ENCODE measurements at regions not wholly inside any gene's neighbourhood (a gene's known extent, or its start where the extent isn't known, plus 50 kb on each side); places are given as distances from the start of the nearest gene placed in this dataset.

- no peaks in the 10 kb centered on the region for H4K20me1 ChIP-seq (ENCODE audit: insufficient read depth, low read length, poor library complexity, severe bottlenecking)
Observed at GRCh38 chr15:69841113-69841828, 256.4 kb downstream of the TLE3 start.

GRCh38 chr15:69842851-69843250 lies 254.9 kb downstream of the TLE3 start:
- H3K4me1 ChIP-seq (ENCODE audit: insufficient read depth, low read length, poor library complexity, severe bottlenecking), result no peaks in the 10 kb centered on the region
- no peak overlapping the region for H2AFZ ChIP-seq (ENCODE audit: low read length)
- no peak for TF ChIP-seq CTCF (conservative IDR thresholded peaks at IDR 0.05; ENCODE audit: low read length)
- TF ChIP-seq EZH2phosphoT487 (IDR thresholded peaks at IDR 0.05; ENCODE audit: borderline replicate concordance), result no peak
- peaks cover 59% of the 10 kb centered on the region for H3K27me3 ChIP-seq (ENCODE audit: insufficient read depth, low read length, poor library complexity, severe bottlenecking)
- H3K79me2 ChIP-seq (ENCODE audit: insufficient read depth, low read length), result no peaks in the 10 kb centered on the region
- no peak overlapping the region for H3K4me3 ChIP-seq (ENCODE audit: low read length, poor library complexity, severe bottlenecking)
- no peaks in the 10 kb centered on the region for H4K20me1 ChIP-seq (ENCODE audit: insufficient read depth, low read length, poor library complexity, severe bottlenecking)
- H3K9me3 ChIP-seq (ENCODE audit: insufficient read depth, low read depth, low read length), result no peaks in the 10 kb centered on the region
- H3K4me2 ChIP-seq (ENCODE audit: low read depth, low read length, poor library complexity, severe bottlenecking), result no peak overlapping the region
- H3K9me2 ChIP-seq (replicated peaks; ENCODE audit: low read depth, low read length), result no peaks in the 10 kb centered on the region
- no peak overlapping the region for H3K9ac ChIP-seq (ENCODE audit: low read depth, low read length, poor library complexity, severe bottlenecking)
- H3K36me3 ChIP-seq (ENCODE audit: insufficient read depth, low read length), result no peaks in the 10 kb centered on the region
- no peaks in the 10 kb centered on the region for H3F3A ChIP-seq (ENCODE audit: low read depth)

More at GRCh38 chr15:69841113-69841828, 256.4 kb downstream of the TLE3 start:
- H3K9me2 ChIP-seq (replicated peaks; ENCODE audit: low read depth, low read length), result no peaks in the 10 kb centered on the region
- H3K79me2 ChIP-seq (ENCODE audit: insufficient read depth, low read length), result no peaks in the 10 kb centered on the region
- no peak overlapping the region for H3K9ac ChIP-seq (ENCODE audit: low read depth, low read length, poor library complexity, severe bottlenecking)
- TF ChIP-seq EZH2phosphoT487 (IDR thresholded peaks at IDR 0.05; ENCODE audit: borderline replicate concordance) (no peak), CTCF (conservative IDR thresholded peaks at IDR 0.05; ENCODE audit: low read length) (no peak)
- H3K4me3 ChIP-seq (ENCODE audit: low read length, poor library complexity, severe bottlenecking), result no peak overlapping the region
- H3K27me3 ChIP-seq (ENCODE audit: insufficient read depth, low read length, poor library complexity, severe bottlenecking), result peaks cover 48% of the 10 kb centered on the region
- H3K4me1 ChIP-seq (ENCODE audit: insufficient read depth, low read length, poor library complexity, severe bottlenecking), result no peaks in the 10 kb centered on the region
- no peaks in the 10 kb centered on the region for H3K36me3 ChIP-seq (ENCODE audit: insufficient read depth, low read length)
- no peak overlapping the region for H2AFZ ChIP-seq (ENCODE audit: low read length)
- no peaks in the 10 kb centered on the region for H3K9me3 ChIP-seq (ENCODE audit: insufficient read depth, low read depth, low read length)
- H3F3A ChIP-seq (ENCODE audit: low read depth), result no peaks in the 10 kb centered on the region
- no peak overlapping the region for H3K4me2 ChIP-seq (ENCODE audit: low read depth, low read length, poor library complexity, severe bottlenecking)

GRCh38 chr15:69843276-69843899 lies 254.3 kb downstream of the TLE3 start:
- no peaks in the 10 kb centered on the region for H3K36me3 ChIP-seq (ENCODE audit: insufficient read depth, low read length)
- H3K27me3 ChIP-seq (ENCODE audit: insufficient read depth, low read length, poor library complexity, severe bottlenecking), result peaks cover 65% of the 10 kb centered on the region
- H3K79me2 ChIP-seq (ENCODE audit: insufficient read depth, low read length), result no peaks in the 10 kb centered on the region
- no peaks in the 10 kb centered on the region for H3F3A ChIP-seq (ENCODE audit: low read depth)
- no peak overlapping the region for H2AFZ ChIP-seq (ENCODE audit: low read length)
- TF ChIP-seq CTCF (conservative IDR thresholded peaks at IDR 0.05; ENCODE audit: low read length) (no peak), EZH2phosphoT487 (IDR thresholded peaks at IDR 0.05; ENCODE audit: borderline replicate concordance) (no peak)
- H3K4me3 ChIP-seq (ENCODE audit: low read length, poor library complexity, severe bottlenecking), result no peak overlapping the region
- H3K9me2 ChIP-seq (replicated peaks; ENCODE audit: low read depth, low read length), result no peaks in the 10 kb centered on the region
- no peak overlapping the region for H3K4me2 ChIP-seq (ENCODE audit: low read depth, low read length, poor library complexity, severe bottlenecking)
- no peaks in the 10 kb centered on the region for H4K20me1 ChIP-seq (ENCODE audit: insufficient read depth, low read length, poor library complexity, severe bottlenecking)
- H3K9ac ChIP-seq (ENCODE audit: low read depth, low read length, poor library complexity, severe bottlenecking), result no peak overlapping the region
- no peaks in the 10 kb centered on the region for H3K9me3 ChIP-seq (ENCODE audit: insufficient read depth, low read depth, low read length)
- no peaks in the 10 kb centered on the region for H3K4me1 ChIP-seq (ENCODE audit: insufficient read depth, low read length, poor library complexity, severe bottlenecking)

Data from Loucy (cell line).